B cell (primary cell): ENCODE measurements at regions not wholly inside any gene's neighbourhood (a gene's known extent, or its start where the extent isn't known, plus 50 kb on each side); places are given as distances from the start of the nearest gene placed in this dataset.

ENCODE experiments used
- EZH2 ChIP-seq: IDR thresholded peaks from 2 replicates; pipeline ENCODE4 v1.6.1; 2012; ENCODE audit warnings: borderline replicate concordance, low read depth, mild to moderate bottlenecking, moderate library complexity, low read length; ENCODE audit not compliant: insufficient read depth, poor library complexity, severe bottlenecking
- TF ChIP-seq, protein P1 (sequence below): fragments of 200-600 bp; IDR thresholded peaks from one replicate; pipeline ENCODE4 v1.8.0; 2022; ENCODE audit warnings: antibody characterized with exemption, mild to moderate bottlenecking

- TF ChIP-seq, protein P1, sequence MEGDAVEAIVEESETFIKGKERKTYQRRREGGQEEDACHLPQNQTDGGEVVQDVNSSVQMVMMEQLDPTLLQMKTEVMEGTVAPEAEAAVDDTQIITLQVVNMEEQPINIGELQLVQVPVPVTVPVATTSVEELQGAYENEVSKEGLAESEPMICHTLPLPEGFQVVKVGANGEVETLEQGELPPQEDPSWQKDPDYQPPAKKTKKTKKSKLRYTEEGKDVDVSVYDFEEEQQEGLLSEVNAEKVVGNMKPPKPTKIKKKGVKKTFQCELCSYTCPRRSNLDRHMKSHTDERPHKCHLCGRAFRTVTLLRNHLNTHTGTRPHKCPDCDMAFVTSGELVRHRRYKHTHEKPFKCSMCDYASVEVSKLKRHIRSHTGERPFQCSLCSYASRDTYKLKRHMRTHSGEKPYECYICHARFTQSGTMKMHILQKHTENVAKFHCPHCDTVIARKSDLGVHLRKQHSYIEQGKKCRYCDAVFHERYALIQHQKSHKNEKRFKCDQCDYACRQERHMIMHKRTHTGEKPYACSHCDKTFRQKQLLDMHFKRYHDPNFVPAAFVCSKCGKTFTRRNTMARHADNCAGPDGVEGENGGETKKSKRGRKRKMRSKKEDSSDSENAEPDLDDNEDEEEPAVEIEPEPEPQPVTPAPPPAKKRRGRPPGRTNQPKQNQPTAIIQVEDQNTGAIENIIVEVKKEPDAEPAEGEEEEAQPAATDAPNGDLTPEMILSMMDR: no peak
- no peak for TF ChIP-seq EZH2
Observed at GRCh38 chr19:31168106-31168625, 181.1 kb downstream of the TSHZ3 start.
